ENCODE measurements at regions not wholly inside any gene's neighbourhood (a gene's known extent, or its start where the extent isn't known, plus 50 kb on each side); places are given as distances from the start of the nearest gene placed in this dataset.

DNA sequence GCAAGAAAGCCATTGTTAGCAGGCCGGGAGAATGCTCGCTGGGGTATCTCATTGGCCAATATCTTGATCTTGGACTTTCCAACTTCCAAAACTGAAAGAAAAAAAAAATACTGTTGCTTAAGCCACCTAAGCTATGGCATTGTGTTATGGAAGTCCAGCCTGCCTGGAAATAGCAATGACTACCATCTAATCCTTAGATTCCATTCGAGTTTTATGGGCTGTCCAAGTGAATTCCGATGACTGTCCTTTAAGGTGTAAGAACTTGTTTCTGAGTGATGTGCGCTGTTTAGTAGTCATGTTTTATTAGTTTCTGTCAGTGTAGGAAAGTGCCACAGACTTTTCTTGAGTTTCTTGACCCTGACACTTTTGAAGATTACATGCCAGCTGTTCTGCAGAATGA, 762.6 kb downstream of the USP25 start:
- Mint-ChIP-seq H3K9me3 (no peaks in the 10 kb centered on the region), H3K27me3 (no peaks in the 10 kb centered on the region), H3K4me1 (ENCODE audit: unreplicated experiment) (no peaks in the 10 kb centered on the region), H3K27ac (no peak overlapping the region), H3K36me3 (peaks cover 5% of the 10 kb centered on the region), H3K4me3 (no peak overlapping the region)
- DNase-seq (ENCODE audit: extremely low spot score, unreplicated experiment), result no peak
- TF ChIP-seq, protein P1, sequence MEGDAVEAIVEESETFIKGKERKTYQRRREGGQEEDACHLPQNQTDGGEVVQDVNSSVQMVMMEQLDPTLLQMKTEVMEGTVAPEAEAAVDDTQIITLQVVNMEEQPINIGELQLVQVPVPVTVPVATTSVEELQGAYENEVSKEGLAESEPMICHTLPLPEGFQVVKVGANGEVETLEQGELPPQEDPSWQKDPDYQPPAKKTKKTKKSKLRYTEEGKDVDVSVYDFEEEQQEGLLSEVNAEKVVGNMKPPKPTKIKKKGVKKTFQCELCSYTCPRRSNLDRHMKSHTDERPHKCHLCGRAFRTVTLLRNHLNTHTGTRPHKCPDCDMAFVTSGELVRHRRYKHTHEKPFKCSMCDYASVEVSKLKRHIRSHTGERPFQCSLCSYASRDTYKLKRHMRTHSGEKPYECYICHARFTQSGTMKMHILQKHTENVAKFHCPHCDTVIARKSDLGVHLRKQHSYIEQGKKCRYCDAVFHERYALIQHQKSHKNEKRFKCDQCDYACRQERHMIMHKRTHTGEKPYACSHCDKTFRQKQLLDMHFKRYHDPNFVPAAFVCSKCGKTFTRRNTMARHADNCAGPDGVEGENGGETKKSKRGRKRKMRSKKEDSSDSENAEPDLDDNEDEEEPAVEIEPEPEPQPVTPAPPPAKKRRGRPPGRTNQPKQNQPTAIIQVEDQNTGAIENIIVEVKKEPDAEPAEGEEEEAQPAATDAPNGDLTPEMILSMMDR (conservative IDR thresholded peaks at IDR 0.05), result no peak

- peaks cover 9% of the 10 kb centered on the region for H3K36me3 Mint-ChIP-seq
- H3K4me3 Mint-ChIP-seq, result no peak overlapping the region
- TF ChIP-seq, protein P1 (conservative IDR thresholded peaks at IDR 0.05), result no peak
- DNase-seq (ENCODE audit: extremely low spot score, unreplicated experiment), result no peak
- peaks cover 3% of the 10 kb centered on the region for H3K9me3 Mint-ChIP-seq
- H3K4me1 Mint-ChIP-seq (ENCODE audit: unreplicated experiment), result no peaks in the 10 kb centered on the region
- no peak overlapping the region for H3K27ac Mint-ChIP-seq
- H3K27me3 Mint-ChIP-seq, result no peaks in the 10 kb centered on the region
Measured at GRCh38 chr21:16492892-16493291, 763.1 kb downstream of the USP25 start.

GRCh38 chr21:16496609-16497008, 766.8 kb downstream of the USP25 start:
- Mint-ChIP-seq H3K27me3 (no peaks in the 10 kb centered on the region), H3K27ac (no peak overlapping the region), H3K36me3 (peaks cover 16% of the 10 kb centered on the region), H3K9me3 (peaks cover 5% of the 10 kb centered on the region), H3K4me1 (ENCODE audit: unreplicated experiment) (no peaks in the 10 kb centered on the region), H3K4me3 (no peak overlapping the region)
- DNase-seq (ENCODE audit: extremely low spot score, unreplicated experiment), result no peak
- TF ChIP-seq, protein P1 (conservative IDR thresholded peaks at IDR 0.05), result no peak

DNA sequence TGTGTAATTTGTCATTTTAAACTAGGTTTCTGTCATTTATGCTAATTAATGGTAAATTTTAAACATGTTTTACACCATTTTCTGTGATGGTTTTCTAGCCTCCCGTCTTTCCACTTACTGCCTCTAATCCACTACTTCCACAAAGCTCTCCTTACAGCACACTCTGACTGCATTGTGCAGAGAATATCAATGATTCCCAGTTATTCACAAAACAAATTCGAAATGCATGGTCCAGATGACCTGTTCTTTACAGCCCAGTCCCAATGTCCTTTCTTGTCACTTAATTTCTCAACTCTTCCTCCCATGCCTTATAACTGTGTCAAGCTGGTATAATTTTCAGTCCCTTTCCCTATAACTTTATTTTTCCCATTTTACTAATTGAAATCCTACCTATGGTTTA, 770.5 kb downstream of the USP25 start:
- Mint-ChIP-seq H3K9me3 (peaks cover 5% of the 10 kb centered on the region), H3K36me3 (peaks cover 12% of the 10 kb centered on the region), H3K4me1 (ENCODE audit: unreplicated experiment) (no peaks in the 10 kb centered on the region), H3K4me3 (no peak overlapping the region), H3K27me3 (no peaks in the 10 kb centered on the region), H3K27ac (no peak overlapping the region)
- no peak for DNase-seq (ENCODE audit: extremely low spot score, unreplicated experiment)
- TF ChIP-seq, protein P1 (conservative IDR thresholded peaks at IDR 0.05), result no peak

GRCh38 chr21:16502273-16502672, 772.5 kb downstream of the USP25 start:
- Mint-ChIP-seq H3K27ac (no peak overlapping the region), H3K4me3 (no peak overlapping the region), H3K36me3 (peaks cover 13% of the 10 kb centered on the region), H3K4me1 (ENCODE audit: unreplicated experiment) (peaks cover 2% of the 10 kb centered on the region), H3K9me3 (peaks cover 5% of the 10 kb centered on the region), H3K27me3 (no peaks in the 10 kb centered on the region)
- TF ChIP-seq, protein P1 (conservative IDR thresholded peaks at IDR 0.05), result no peak
- DNase-seq (ENCODE audit: extremely low spot score, unreplicated experiment), result no peak

- H3K27me3 Mint-ChIP-seq, result no peaks in the 10 kb centered on the region
- H3K4me3 Mint-ChIP-seq, result no peak overlapping the region
- H3K36me3 Mint-ChIP-seq, result peaks cover 12% of the 10 kb centered on the region
- H3K9me3 Mint-ChIP-seq, result peaks cover 2% of the 10 kb centered on the region
- H3K27ac Mint-ChIP-seq, result no peak overlapping the region
- TF ChIP-seq, protein P1 (conservative IDR thresholded peaks at IDR 0.05), result no peak
- no peak for DNase-seq (ENCODE audit: extremely low spot score, unreplicated experiment)
- peaks cover 8% of the 10 kb centered on the region for H3K4me1 Mint-ChIP-seq (ENCODE audit: unreplicated experiment)
Measured at GRCh38 chr21:16502897-16503296, 773.1 kb downstream of the USP25 start.

Measured in type B pancreatic cell (in vitro differentiated cells).